Cardiac fibroblast (primary cell): ENCODE measurements at regions not wholly inside any gene's neighbourhood (a gene's known extent, or its start where the extent isn't known, plus 50 kb on each side); places are given as distances from the start of the nearest gene placed in this dataset.

Experiments used
- DNase-seq, 2 donors: peaks; one replicate each; pipeline versions ENCODE4 v3.0.0 to v3.0.0-alpha.2; 2010; ENCODE audit warnings: low read depth in 2 of 2
- H3K4me3 ChIP-seq, 2 donors: replicated peaks in 1 of 2; 1 replicate in 1 of 2; 2 replicates in 1 of 2; pipeline ENCODE4 v1.5.1; 2011; ENCODE audit warnings: low read depth in 2 of 2, low read length in 2 of 2, mild to moderate bottlenecking in 2 of 2, moderate library complexity in 1 of 2
- TF ChIP-seq, protein P1 (sequence below): IDR thresholded peaks from one replicate; pipeline ENCODE4 v1.5.1; 2011; ENCODE audit warnings: low read depth, mild to moderate bottlenecking, low read length, inconsistent platforms

DNA sequence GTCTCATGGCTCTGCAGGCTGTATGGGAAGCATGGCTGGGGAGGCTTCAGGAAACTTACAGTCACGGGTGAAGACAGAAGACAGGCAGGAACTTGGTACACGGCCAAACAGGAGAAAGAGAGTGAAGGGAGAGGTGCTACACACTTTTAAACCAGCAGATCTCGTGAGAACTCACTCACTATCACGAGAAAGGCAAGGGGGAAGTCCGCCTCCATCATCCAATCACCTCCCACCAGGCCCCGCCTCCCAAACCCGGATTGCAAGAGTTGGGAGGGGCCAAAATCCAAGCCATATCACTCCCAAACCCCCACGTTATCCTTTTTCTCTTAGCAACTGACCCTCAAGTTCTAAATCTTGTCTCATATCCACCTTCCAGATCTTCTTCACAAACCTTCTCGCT lies 1710.5 kb upstream of the TENM3 start:
- TF ChIP-seq, protein P1, sequence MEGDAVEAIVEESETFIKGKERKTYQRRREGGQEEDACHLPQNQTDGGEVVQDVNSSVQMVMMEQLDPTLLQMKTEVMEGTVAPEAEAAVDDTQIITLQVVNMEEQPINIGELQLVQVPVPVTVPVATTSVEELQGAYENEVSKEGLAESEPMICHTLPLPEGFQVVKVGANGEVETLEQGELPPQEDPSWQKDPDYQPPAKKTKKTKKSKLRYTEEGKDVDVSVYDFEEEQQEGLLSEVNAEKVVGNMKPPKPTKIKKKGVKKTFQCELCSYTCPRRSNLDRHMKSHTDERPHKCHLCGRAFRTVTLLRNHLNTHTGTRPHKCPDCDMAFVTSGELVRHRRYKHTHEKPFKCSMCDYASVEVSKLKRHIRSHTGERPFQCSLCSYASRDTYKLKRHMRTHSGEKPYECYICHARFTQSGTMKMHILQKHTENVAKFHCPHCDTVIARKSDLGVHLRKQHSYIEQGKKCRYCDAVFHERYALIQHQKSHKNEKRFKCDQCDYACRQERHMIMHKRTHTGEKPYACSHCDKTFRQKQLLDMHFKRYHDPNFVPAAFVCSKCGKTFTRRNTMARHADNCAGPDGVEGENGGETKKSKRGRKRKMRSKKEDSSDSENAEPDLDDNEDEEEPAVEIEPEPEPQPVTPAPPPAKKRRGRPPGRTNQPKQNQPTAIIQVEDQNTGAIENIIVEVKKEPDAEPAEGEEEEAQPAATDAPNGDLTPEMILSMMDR: no peak
- DNase-seq: no peak

DNA sequence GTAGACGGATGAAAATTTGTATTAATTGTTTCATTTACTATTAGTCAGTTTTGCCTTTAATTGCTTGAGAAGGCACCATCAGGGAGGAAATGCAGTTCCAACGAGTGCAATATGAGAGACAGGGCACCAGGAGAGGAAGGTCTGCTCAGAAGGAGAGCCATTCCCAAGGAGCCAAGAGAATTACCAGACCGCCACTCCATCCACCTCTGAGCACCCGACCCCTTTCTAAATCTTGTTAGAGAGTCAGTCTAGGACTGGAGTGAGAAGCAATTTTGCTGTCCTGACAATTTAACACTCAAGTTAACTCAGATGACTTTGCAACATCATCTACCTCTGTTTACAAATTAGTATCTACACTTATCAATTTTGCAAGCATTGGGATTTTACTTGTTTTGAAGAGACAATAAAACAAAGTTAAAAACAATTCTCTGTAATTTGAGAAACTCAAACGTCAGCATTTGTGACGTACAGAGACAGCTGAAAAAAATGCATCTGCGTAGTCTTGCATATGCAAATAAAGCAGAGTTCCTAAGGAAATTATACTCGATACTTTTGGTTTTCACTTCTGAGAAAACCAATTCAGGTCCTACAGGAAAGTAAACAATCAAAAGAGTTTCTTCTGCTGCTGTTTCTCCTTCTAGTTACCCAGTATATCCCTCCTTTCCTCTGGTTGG lies 1704.7 kb upstream of the TENM3 start:
- H3K4me3 ChIP-seq: no peak overlapping the region
- no peak for DNase-seq
- TF ChIP-seq, protein P1: no peak

More for the DNA sequence above, 1710.5 kb upstream of the TENM3 start:
- H3K4me3 ChIP-seq: no peak overlapping the region

- no peak overlapping the region for H3K4me3 ChIP-seq
- TF ChIP-seq, protein P1: no peak
- DNase-seq: no peak
Measured at GRCh38 chr4:180539284-180539683, 1703.9 kb upstream of the TENM3 start.

GRCh38 chr4:180541678-180542077 lies 1701.5 kb upstream of the TENM3 start:
- TF ChIP-seq, protein P1: no peak
- no peak overlapping the region for H3K4me3 ChIP-seq
- DNase-seq: no peak

GRCh38 chr4:180542445-180543100 lies 1700.6 kb upstream of the TENM3 start:
- TF ChIP-seq, protein P1: no peak
- DNase-seq: peak; percentile 27 to 43
- H3K4me3 ChIP-seq: no peak overlapping the region

DNA sequence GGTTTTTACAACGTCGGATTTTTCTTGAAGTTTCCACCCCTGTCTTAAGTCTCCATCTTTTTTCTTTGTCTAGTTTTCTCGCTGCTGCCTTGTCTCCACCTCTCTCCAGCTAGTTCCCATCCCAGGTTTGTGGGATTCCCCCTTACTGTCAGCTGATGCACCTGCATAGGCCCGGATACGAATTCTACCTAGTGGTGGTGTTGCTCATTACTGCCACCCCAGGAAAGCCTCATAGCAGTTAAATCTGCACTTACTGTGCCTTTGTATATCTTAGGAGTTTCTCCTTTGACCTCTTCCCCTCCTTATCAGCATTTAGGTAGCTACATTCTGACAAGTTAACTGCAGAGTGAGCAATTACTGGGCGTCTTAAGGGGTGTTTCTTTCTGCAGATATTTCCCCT lies 1693.1 kb upstream of the TENM3 start:
- H3K4me3 ChIP-seq: no peak overlapping the region
- TF ChIP-seq, protein P1: no peak
- no peak for DNase-seq
